ENCODE measurements at regions not wholly inside any gene's neighbourhood (a gene's known extent, or its start where the extent isn't known, plus 50 kb on each side); places are given as distances from the start of the nearest gene placed in this dataset.

DNA sequence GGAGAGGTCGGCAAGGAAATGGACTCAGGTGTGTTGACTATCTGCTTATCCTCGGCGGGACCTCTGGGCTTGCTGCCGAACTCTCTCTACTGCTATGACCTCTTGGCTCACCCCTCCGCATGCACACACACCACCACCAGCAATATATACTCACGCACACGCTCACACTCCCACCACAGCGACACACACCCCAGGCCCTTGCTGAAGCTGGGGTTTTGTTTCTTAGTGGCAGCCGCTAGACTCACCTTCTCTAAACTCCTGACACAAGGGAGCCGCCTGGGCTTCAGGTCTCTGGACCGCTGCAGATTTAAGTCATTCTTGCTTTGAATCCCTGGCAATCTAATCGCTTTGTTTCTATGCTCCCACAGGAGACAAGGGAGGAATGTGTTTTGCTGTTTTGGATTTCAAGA, 59.4 kb upstream of the BACH2 start:
- H3K4me1 ChIP-seq (ENCODE audit: control insufficient read depth in 5 of 5, insufficient read depth in 5 of 5, low read length in 5 of 5): peaks cover 0 to 6% (median 0%) of the 10 kb centered on the region in 5 donors
- peaks cover 0 to 14% (median 3%) of the 10 kb centered on the region in 3 donors for H3K27me3 ChIP-seq (ENCODE audit: control insufficient read depth in 3 of 3, insufficient read depth in 3 of 3, low read length in 2 of 3)
- peaks cover 0 to 2% (median 0%) of the 10 kb centered on the region in 4 donors for H3K9me3 ChIP-seq (ENCODE audit: control insufficient read depth in 4 of 4, insufficient read depth in 3 of 4, low read length in 3 of 4)
- H3K4me3 ChIP-seq: no peak overlapping the region
- no peak overlapping the region for H3K27ac ChIP-seq (ENCODE audit: low read depth in 1 of 2, low read length in 1 of 2)
- 61 to 82% methylated on average over 12 of the region's 12 CpGs for WGBS, 2 donors
- DNase-seq (peak; percentile 46 to 68 (median 60)), ATAC-seq (ENCODE audit: insufficient read depth, low FRiP score) (no peak)
- no peaks in the 10 kb centered on the region for H3K36me3 ChIP-seq (ENCODE audit: control insufficient read depth in 4 of 4, insufficient read depth in 4 of 4, low read length in 4 of 4)
- no peak overlapping the region for H3K9ac ChIP-seq (ENCODE audit: insufficient read depth in 1 of 2, low read length in 2 of 2)
- TF ChIP-seq, protein P1, sequence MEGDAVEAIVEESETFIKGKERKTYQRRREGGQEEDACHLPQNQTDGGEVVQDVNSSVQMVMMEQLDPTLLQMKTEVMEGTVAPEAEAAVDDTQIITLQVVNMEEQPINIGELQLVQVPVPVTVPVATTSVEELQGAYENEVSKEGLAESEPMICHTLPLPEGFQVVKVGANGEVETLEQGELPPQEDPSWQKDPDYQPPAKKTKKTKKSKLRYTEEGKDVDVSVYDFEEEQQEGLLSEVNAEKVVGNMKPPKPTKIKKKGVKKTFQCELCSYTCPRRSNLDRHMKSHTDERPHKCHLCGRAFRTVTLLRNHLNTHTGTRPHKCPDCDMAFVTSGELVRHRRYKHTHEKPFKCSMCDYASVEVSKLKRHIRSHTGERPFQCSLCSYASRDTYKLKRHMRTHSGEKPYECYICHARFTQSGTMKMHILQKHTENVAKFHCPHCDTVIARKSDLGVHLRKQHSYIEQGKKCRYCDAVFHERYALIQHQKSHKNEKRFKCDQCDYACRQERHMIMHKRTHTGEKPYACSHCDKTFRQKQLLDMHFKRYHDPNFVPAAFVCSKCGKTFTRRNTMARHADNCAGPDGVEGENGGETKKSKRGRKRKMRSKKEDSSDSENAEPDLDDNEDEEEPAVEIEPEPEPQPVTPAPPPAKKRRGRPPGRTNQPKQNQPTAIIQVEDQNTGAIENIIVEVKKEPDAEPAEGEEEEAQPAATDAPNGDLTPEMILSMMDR (IDR thresholded peaks at IDR 0.05; ENCODE audit: control extremely low read depth, extremely low read depth): no peak

DNA sequence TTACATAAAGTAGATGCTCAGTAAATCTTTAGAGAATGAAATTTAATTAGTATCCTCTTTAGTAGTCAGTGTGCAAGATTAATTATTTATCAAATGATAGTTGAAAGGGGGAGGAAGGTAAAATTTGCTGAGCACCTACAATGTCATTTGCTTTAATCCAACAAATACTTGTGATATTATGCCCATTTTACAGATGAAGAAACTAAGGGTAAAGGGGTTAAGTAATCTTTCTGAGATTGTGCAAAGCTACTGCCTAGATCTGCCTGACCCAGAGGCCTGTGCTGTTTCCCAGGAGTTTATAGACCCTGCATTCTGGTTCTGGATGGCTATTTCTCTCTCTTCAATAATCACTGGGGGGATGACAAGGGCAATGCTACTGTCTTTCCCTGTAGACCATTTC, 58.3 kb upstream of the BACH2 start:
- TF ChIP-seq, protein P1 (IDR thresholded peaks at IDR 0.05; ENCODE audit: control extremely low read depth, extremely low read depth): no peak

DNA sequence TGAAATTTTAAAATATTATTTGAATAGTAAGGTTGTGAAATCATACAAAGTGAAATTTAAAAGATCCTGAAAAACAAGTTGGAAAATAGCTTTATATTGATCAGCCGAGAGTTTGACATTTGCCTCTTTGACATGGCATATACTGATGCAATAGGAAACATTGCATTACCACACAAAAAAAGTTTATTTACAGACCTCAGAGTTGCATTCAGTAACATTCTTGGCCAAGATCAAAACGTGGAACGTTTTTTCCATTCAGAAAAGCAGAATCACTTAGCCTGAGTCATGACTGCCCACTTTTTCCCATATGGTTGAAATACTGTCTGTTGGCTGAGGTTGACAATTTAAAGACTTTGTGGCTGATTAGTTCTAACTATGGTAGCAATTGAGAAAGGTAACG, 55.1 kb upstream of the BACH2 start:
- TF ChIP-seq, protein P1 (IDR thresholded peaks at IDR 0.05; ENCODE audit: control extremely low read depth, extremely low read depth): no peak
- Histone ChIP-seq H3K4me1 (ENCODE audit: control insufficient read depth in 5 of 5, insufficient read depth in 5 of 5, low read length in 5 of 5) (peaks cover 0 to 6% (median 0%) of the 10 kb centered on the region in 5 donors), H3K4me3 (no peak overlapping the region), H3K27ac (ENCODE audit: low read depth in 1 of 2, low read length in 1 of 2) (no peak overlapping the region), H3K27me3 (ENCODE audit: control insufficient read depth in 3 of 3, insufficient read depth in 3 of 3, low read length in 2 of 3) (peaks cover 0 to 18% (median 3%) of the 10 kb centered on the region in 3 donors), H3K9ac (ENCODE audit: insufficient read depth in 1 of 2, low read length in 2 of 2) (no peak overlapping the region), H3K9me3 (ENCODE audit: control insufficient read depth in 4 of 4, insufficient read depth in 3 of 4, low read length in 3 of 4) (no peaks in the 10 kb centered on the region), H3K36me3 (ENCODE audit: control insufficient read depth in 4 of 4, insufficient read depth in 4 of 4, low read length in 4 of 4) (no peaks in the 10 kb centered on the region)
- peak in 1 of 3 donors; percentile 31 for DNase-seq
- 21 to 34% methylated on average over 4 of the region's 4 CpGs for WGBS, 2 donors
- ATAC-seq (ENCODE audit: insufficient read depth, low FRiP score): no peak

More for the DNA sequence above, 58.3 kb upstream of the BACH2 start:
- Histone ChIP-seq H3K4me3 (no peak overlapping the region), H3K9ac (ENCODE audit: insufficient read depth in 1 of 2, low read length in 2 of 2) (no peak overlapping the region), H3K9me3 (ENCODE audit: control insufficient read depth in 4 of 4, insufficient read depth in 3 of 4, low read length in 3 of 4) (peaks cover 0 to 2% (median 0%) of the 10 kb centered on the region in 4 donors), H3K27me3 (ENCODE audit: control insufficient read depth in 3 of 3, insufficient read depth in 3 of 3, low read length in 2 of 3) (peaks cover 0 to 14% (median 3%) of the 10 kb centered on the region in 3 donors), H3K36me3 (ENCODE audit: control insufficient read depth in 4 of 4, insufficient read depth in 4 of 4, low read length in 4 of 4) (no peaks in the 10 kb centered on the region), H3K27ac (ENCODE audit: low read depth in 1 of 2, low read length in 1 of 2) (no peak overlapping the region), H3K4me1 (ENCODE audit: control insufficient read depth in 5 of 5, insufficient read depth in 5 of 5, low read length in 5 of 5) (peaks cover 0 to 6% (median 0%) of the 10 kb centered on the region in 5 donors)
- no peak for DNase-seq
- no peak for ATAC-seq (ENCODE audit: insufficient read depth, low FRiP score)
